ENCODE measurements at regions not wholly inside any gene's neighbourhood (a gene's known extent, or its start where the extent isn't known, plus 50 kb on each side); places are given as distances from the start of the nearest gene placed in this dataset.

DNA sequence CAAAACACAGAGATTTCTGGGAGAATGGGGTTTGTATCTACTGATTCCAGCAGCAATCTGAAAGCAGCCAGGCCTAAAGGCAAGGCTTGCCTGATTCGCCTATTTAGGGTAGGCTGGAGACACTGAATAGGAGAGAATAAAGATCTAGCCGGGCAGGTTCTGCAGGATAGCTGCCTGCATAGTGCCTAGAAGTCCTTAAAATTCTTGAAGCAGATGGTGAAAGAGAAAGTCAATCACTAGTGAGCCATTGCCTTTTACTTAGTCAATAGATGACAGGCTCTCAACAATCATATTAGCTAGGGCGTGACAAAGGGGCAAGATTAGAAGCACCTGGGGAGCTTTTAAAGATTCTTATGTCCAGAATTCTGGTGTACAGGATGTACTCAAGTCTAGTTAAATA lies 522.7 kb downstream of the HTR1A start:
- TF ChIP-seq, protein P1, sequence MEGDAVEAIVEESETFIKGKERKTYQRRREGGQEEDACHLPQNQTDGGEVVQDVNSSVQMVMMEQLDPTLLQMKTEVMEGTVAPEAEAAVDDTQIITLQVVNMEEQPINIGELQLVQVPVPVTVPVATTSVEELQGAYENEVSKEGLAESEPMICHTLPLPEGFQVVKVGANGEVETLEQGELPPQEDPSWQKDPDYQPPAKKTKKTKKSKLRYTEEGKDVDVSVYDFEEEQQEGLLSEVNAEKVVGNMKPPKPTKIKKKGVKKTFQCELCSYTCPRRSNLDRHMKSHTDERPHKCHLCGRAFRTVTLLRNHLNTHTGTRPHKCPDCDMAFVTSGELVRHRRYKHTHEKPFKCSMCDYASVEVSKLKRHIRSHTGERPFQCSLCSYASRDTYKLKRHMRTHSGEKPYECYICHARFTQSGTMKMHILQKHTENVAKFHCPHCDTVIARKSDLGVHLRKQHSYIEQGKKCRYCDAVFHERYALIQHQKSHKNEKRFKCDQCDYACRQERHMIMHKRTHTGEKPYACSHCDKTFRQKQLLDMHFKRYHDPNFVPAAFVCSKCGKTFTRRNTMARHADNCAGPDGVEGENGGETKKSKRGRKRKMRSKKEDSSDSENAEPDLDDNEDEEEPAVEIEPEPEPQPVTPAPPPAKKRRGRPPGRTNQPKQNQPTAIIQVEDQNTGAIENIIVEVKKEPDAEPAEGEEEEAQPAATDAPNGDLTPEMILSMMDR (IDR thresholded peaks at IDR 0.05), result no peak
- TF ChIP-seq POLR2A (IDR thresholded peaks at IDR 0.05), result no peak

All from lower leg skin (tissue), 3 donors.